ENCODE measurements at regions not wholly inside any gene's neighbourhood (a gene's known extent, or its start where the extent isn't known, plus 50 kb on each side); places are given as distances from the start of the nearest gene placed in this dataset.

- DNase-seq: no peak
These were observed 519.2 kb upstream of the SPHKAP start for GRCh38 chr2:228700638-228701037.

GRCh38 chr2:228699888-228700287, 518.4 kb upstream of the SPHKAP start:
- no peak for DNase-seq

GRCh38 chr2:228699400-228699799, 517.9 kb upstream of the SPHKAP start:
- DNase-seq: no peak

- DNase-seq: no peak
These were observed 517.5 kb upstream of the SPHKAP start for GRCh38 chr2:228698963-228699362.

GRCh38 chr2:228697456-228697855, 516.0 kb upstream of the SPHKAP start:
- no peak for DNase-seq

- DNase-seq: no peak
These were observed 509.2 kb upstream of the SPHKAP start for GRCh38 chr2:228690681-228691080.

GRCh38 chr2:228689053-228689452, 507.6 kb upstream of the SPHKAP start:
- no peak for DNase-seq

- DNase-seq: no peak
These were observed 506.6 kb upstream of the SPHKAP start for GRCh38 chr2:228688007-228688645.

GRCh38 chr2:228681979-228682378, 500.5 kb upstream of the SPHKAP start:
- DNase-seq: no peak

- DNase-seq: no peak
These were observed 499.9 kb upstream of the SPHKAP start for GRCh38 chr2:228681426-228681825.

- DNase-seq: no peak
These were observed 496.6 kb upstream of the SPHKAP start for GRCh38 chr2:228678110-228678509.

- DNase-seq: no peak
These were observed 494.2 kb upstream of the SPHKAP start for GRCh38 chr2:228675646-228676045.

- no peak for DNase-seq
These were observed 493.6 kb upstream of the SPHKAP start for GRCh38 chr2:228675091-228675490.

GRCh38 chr2:228673876-228674554, 492.5 kb upstream of the SPHKAP start:
- DNase-seq: no peak

GRCh38 chr2:228669690-228670089, 488.2 kb upstream of the SPHKAP start:
- no peak for DNase-seq

- DNase-seq: no peak
These were observed 483.7 kb upstream of the SPHKAP start for GRCh38 chr2:228665232-228665631.

GRCh38 chr2:228658998-228659397, 477.5 kb upstream of the SPHKAP start:
- DNase-seq: no peak

- peak; percentile 2 for DNase-seq
These were observed 476.4 kb upstream of the SPHKAP start for GRCh38 chr2:228657807-228658402.

- DNase-seq: no peak
These were observed 473.8 kb upstream of the SPHKAP start for GRCh38 chr2:228655331-228655730.

- no peak for DNase-seq
These were observed 473.2 kb upstream of the SPHKAP start for GRCh38 chr2:228654707-228655106.

GRCh38 chr2:228653884-228654283, 472.4 kb upstream of the SPHKAP start:
- no peak for DNase-seq

- no peak for DNase-seq
These were observed 470.9 kb upstream of the SPHKAP start for GRCh38 chr2:228652366-228652765.

GRCh38 chr2:228649876-228650275, 468.4 kb upstream of the SPHKAP start:
- DNase-seq: no peak

- DNase-seq: no peak
These were observed 468.0 kb upstream of the SPHKAP start for GRCh38 chr2:228649447-228649846.

Data from COR-L47 (cell line).